Neural cell (in vitro differentiated cells): ENCODE measurements at regions not wholly inside any gene's neighbourhood (a gene's known extent, or its start where the extent isn't known, plus 50 kb on each side); places are given as distances from the start of the nearest gene placed in this dataset.
"Not testable (repeated sequence)": the region's sequence is repeated elsewhere in the genome, so short reads cannot be mapped to it uniquely, and the experiment has no call there.

Experiments used
- H2AFZ ChIP-seq: fragments of 200-600, 300-800 bp; sonication (generic), shearing (Covaris generic); 2 replicates; pipeline ENCODE4 v1.6.0; 2014; ENCODE audit warnings: low read depth, mild to moderate bottlenecking, antibody characterized with exemption, low read length, moderate library complexity
- H3F3A ChIP-seq: fragments of 200-600 bp; shearing (Covaris generic); 2 replicates; pipeline ENCODE4 v1.6.1; 2016; ENCODE audit warnings: mild to moderate bottlenecking, moderate library complexity, mixed read lengths, antibody characterized with exemption, low read length; ENCODE audit not compliant: insufficient read depth, poor library complexity, severe bottlenecking
- H3K27ac ChIP-seq: fragments of 200-600, 300-800 bp; sonication (generic), shearing (Covaris generic); 2 replicates; pipeline ENCODE4 v1.5.1; 2014; ENCODE audit warnings: mild to moderate bottlenecking, low read length, moderate library complexity
- H3K27me3 ChIP-seq: fragments of 300-800, 200-600 bp; sonication (generic), shearing (Covaris generic); 2 replicates; pipeline ENCODE4 v1.6.0; 2014; ENCODE audit warnings: mild to moderate bottlenecking, low read depth, low read length, moderate library complexity; ENCODE audit not compliant: insufficient read depth
- H3K36me3 ChIP-seq: fragments of 300-800, 200-600 bp; sonication (generic), shearing (Covaris generic); 2 replicates; pipeline ENCODE4 v1.5.1; 2014; ENCODE audit warnings: mild to moderate bottlenecking, antibody characterized with exemption, low read length, moderate library complexity; ENCODE audit not compliant: insufficient read depth
- H3K4me2 ChIP-seq: fragments of 300-800, 200-600 bp; sonication (generic), shearing (Covaris generic); 2 replicates; pipeline ENCODE4 v1.6.0; 2014; ENCODE audit warnings: mild to moderate bottlenecking, low read length
- H3K4me3 ChIP-seq: fragments of 300-800, 200-600 bp; sonication (generic), shearing (Covaris generic); 2 replicates; pipeline ENCODE4 v1.5.1; 2014; ENCODE audit warnings: mild to moderate bottlenecking, low read length, moderate library complexity
- H3K79me2 ChIP-seq: fragments of 200-600 bp; shearing (Covaris generic); replicated peaks from 2 replicates; pipeline ENCODE4 v1.6.0; 2014; ENCODE audit warnings: mild to moderate bottlenecking, low read length, moderate library complexity; ENCODE audit not compliant: insufficient read depth
- H3K9ac ChIP-seq: fragments of 300-800, 200-600 bp; sonication (generic), shearing (Covaris generic); 2 replicates; pipeline ENCODE4 v1.6.1; 2016; ENCODE audit warnings: mild to moderate bottlenecking, low read length, mixed read lengths
- H3K9me2 ChIP-seq: fragments of 200-600 bp; shearing (Covaris generic); 2 replicates; pipeline ENCODE4 v1.6.1; 2016; ENCODE audit warnings: mild to moderate bottlenecking, low read length, mixed read lengths; ENCODE audit not compliant: insufficient read depth
- H3K9me3 ChIP-seq: fragments of 200-600, 300-800 bp; sonication (generic), shearing (Covaris generic); 2 replicates; pipeline ENCODE4 v1.6.1; 2016; ENCODE audit warnings: mild to moderate bottlenecking, mixed run types, low read length, moderate library complexity, mixed read lengths
- H4K20me1 ChIP-seq: fragments of 200-600 bp; shearing (Covaris generic); 2 replicates; pipeline ENCODE4 v1.6.1; 2016; ENCODE audit warnings: mild to moderate bottlenecking, mixed run types; ENCODE audit not compliant: insufficient read depth
- CTCF ChIP-seq: fragments of 450-650 bp; IDR thresholded peaks from 2 replicates; pipeline ENCODE4 v1.5.1; 2014; ENCODE audit warnings: antibody characterized with exemption, mild to moderate bottlenecking, moderate library complexity; ENCODE audit not compliant: poor library complexity, severe bottlenecking
- EP300 ChIP-seq: fragments of 450-650 bp; conservative IDR thresholded peaks from 2 replicates; pipeline ENCODE4 v1.6.1; 2014; ENCODE audit warnings: antibody characterized with exemption, mild to moderate bottlenecking, moderate library complexity; ENCODE audit not compliant: poor library complexity, severe bottlenecking
- EZH2 ChIP-seq: fragments of 200-600, 300-800 bp; shearing (Covaris generic), sonication (generic); IDR thresholded peaks from 2 replicates; pipeline ENCODE4 v1.6.1; 2014; ENCODE audit warnings: antibody characterized with exemption, low read length, borderline replicate concordance, mild to moderate bottlenecking; ENCODE audit not compliant: insufficient read depth, poor library complexity, severe bottlenecking
- MXI1 ChIP-seq: fragments of 450-650 bp; conservative IDR thresholded peaks from 2 replicates; pipeline ENCODE4 v1.6.1; 2014; ENCODE audit warnings: antibody characterized with exemption, mild to moderate bottlenecking; ENCODE audit not compliant: poor library complexity, severe bottlenecking
- POLR2AphosphoS5 ChIP-seq: IDR thresholded peaks from 2 replicates; pipeline ENCODE4 v1.6.1; 2012
- RAD21 ChIP-seq: fragments of 450-650 bp; conservative IDR thresholded peaks from 2 replicates; pipeline ENCODE4 v1.6.1; 2014; ENCODE audit warnings: antibody characterized with exemption, mild to moderate bottlenecking, moderate library complexity
- REST ChIP-seq: IDR thresholded peaks from 2 replicates; pipeline ENCODE4 v1.6.1; 2012; ENCODE audit warnings: borderline replicate concordance
- SMC3 ChIP-seq: fragments of 450-650 bp; conservative IDR thresholded peaks from 2 replicates; pipeline ENCODE4 v1.6.1; 2014; ENCODE audit warnings: antibody characterized with exemption, mild to moderate bottlenecking, moderate library complexity; ENCODE audit not compliant: poor library complexity
- TAF1 ChIP-seq: IDR thresholded peaks from 2 replicates; pipeline ENCODE4 v1.6.1; 2012; ENCODE audit warnings: low read depth

- no peaks in the 10 kb centered on the region for H3F3A ChIP-seq
Observed at GRCh38 chr12:94012590-94012989, 135.8 kb upstream of the PLXNC1 start.

GRCh38 chr12:94017247-94017646, 131.1 kb upstream of the PLXNC1 start:
- H3K27ac ChIP-seq, H3K9me2 ChIP-seq, H3F3A ChIP-seq, H3K9ac ChIP-seq, H3K4me3 ChIP-seq, H3K79me2 ChIP-seq, H3K27me3 ChIP-seq, H3K4me2 ChIP-seq, H4K20me1 ChIP-seq, H2AFZ ChIP-seq, H3K36me3 ChIP-seq: not testable (repeated sequence)
- peaks cover 13% of the 10 kb centered on the region for H3K9me3 ChIP-seq

More at GRCh38 chr12:94012590-94012989, 135.8 kb upstream of the PLXNC1 start:
- Histone ChIP-seq H3K79me2 (no peaks in the 10 kb centered on the region), H3K9me3 (peaks cover 11% of the 10 kb centered on the region), H3K9me2 (no peaks in the 10 kb centered on the region), H2AFZ (no peak overlapping the region), H4K20me1 (no peaks in the 10 kb centered on the region), H3K36me3 (no peaks in the 10 kb centered on the region), H3K27ac (no peak overlapping the region), H3K4me2 (no peak overlapping the region), H3K9ac (no peak overlapping the region), H3K27me3 (no peaks in the 10 kb centered on the region), H3K4me3 (no peak overlapping the region)
- no peak for TF ChIP-seq CTCF
- TF ChIP-seq SMC3 = no peak
- no peak for TF ChIP-seq REST
- no peak for TF ChIP-seq POLR2AphosphoS5
- no peak for TF ChIP-seq TAF1
- no peak for TF ChIP-seq EP300

- no peaks in the 10 kb centered on the region for H4K20me1 ChIP-seq
- peaks cover 22% of the 10 kb centered on the region for H3K9me3 ChIP-seq
- no peaks in the 10 kb centered on the region for H3F3A ChIP-seq
- no peak overlapping the region for H3K4me3 ChIP-seq
- no peaks in the 10 kb centered on the region for H3K9me2 ChIP-seq
- TF ChIP-seq EP300 (no peak), POLR2AphosphoS5 (no peak), TAF1 (no peak), EZH2 (no peak), RAD21 (no peak), CTCF (no peak), REST (no peak), SMC3 (no peak), MXI1 (no peak)
- H3K79me2 ChIP-seq = no peaks in the 10 kb centered on the region
- no peak overlapping the region for H3K9ac ChIP-seq
- H3K27ac ChIP-seq = no peak overlapping the region
- H3K4me2 ChIP-seq = no peak overlapping the region
- no peaks in the 10 kb centered on the region for H3K27me3 ChIP-seq
- no peaks in the 10 kb centered on the region for H3K36me3 ChIP-seq
- H2AFZ ChIP-seq = no peak overlapping the region
Observed at GRCh38 chr12:94020335-94020734, 128.0 kb upstream of the PLXNC1 start.
